ENCODE measurements at regions not wholly inside any gene's neighbourhood (a gene's known extent, or its start where the extent isn't known, plus 50 kb on each side); places are given as distances from the start of the nearest gene placed in this dataset.

GRCh38 chr12:33587784-33588712 lies 148.4 kb upstream of the SYT10 start:
- H3K4me3 ChIP-seq (ENCODE audit: low read depth, low read length): no peak overlapping the region
- DNase-seq (ENCODE audit: low read depth): peak; percentile 22
- no peak for TF ChIP-seq CTCF (IDR thresholded peaks at IDR 0.05; ENCODE audit: insufficient read depth, low read depth, low read length, missing control alignments)

- no peak for TF ChIP-seq CTCF (IDR thresholded peaks at IDR 0.05; ENCODE audit: insufficient read depth, low read depth, low read length, missing control alignments)
- DNase-seq (ENCODE audit: low read depth): no peak
- H3K4me3 ChIP-seq (ENCODE audit: low read depth, low read length): no peak overlapping the region
These were observed 149.2 kb upstream of the SYT10 start for GRCh38 chr12:33588725-33589405.

GRCh38 chr12:33589576-33590114 lies 150.0 kb upstream of the SYT10 start:
- H3K4me3 ChIP-seq (ENCODE audit: low read depth, low read length): no peak overlapping the region
- DNase-seq (ENCODE audit: low read depth): no peak

GRCh38 chr12:33593753-33594152 lies 154.1 kb upstream of the SYT10 start:
- no peak for DNase-seq (ENCODE audit: low read depth)
- H3K4me3 ChIP-seq (ENCODE audit: low read depth, low read length): no peak overlapping the region
- no peak for TF ChIP-seq CTCF (IDR thresholded peaks at IDR 0.05; ENCODE audit: insufficient read depth, low read depth, low read length, missing control alignments)

More at GRCh38 chr12:33589576-33590114, 150.0 kb upstream of the SYT10 start:
- TF ChIP-seq CTCF (IDR thresholded peaks at IDR 0.05; ENCODE audit: insufficient read depth, low read depth, low read length, missing control alignments): no peak

- no peak for DNase-seq (ENCODE audit: low read depth)
- TF ChIP-seq CTCF (IDR thresholded peaks at IDR 0.05; ENCODE audit: insufficient read depth, low read depth, low read length, missing control alignments): no peak
- no peak overlapping the region for H3K4me3 ChIP-seq (ENCODE audit: low read depth, low read length)
These were observed 156.4 kb upstream of the SYT10 start for GRCh38 chr12:33596061-33596460.

GRCh38 chr12:33596814-33597213 lies 157.2 kb upstream of the SYT10 start:
- no peak for DNase-seq (ENCODE audit: low read depth)
- TF ChIP-seq CTCF (IDR thresholded peaks at IDR 0.05; ENCODE audit: insufficient read depth, low read depth, low read length, missing control alignments): no peak
- no peak overlapping the region for H3K4me3 ChIP-seq (ENCODE audit: low read depth, low read length)
